ENCODE measurements at regions not wholly inside any gene's neighbourhood (a gene's known extent, or its start where the extent isn't known, plus 50 kb on each side); places are given as distances from the start of the nearest gene placed in this dataset.

GRCh38 chr16:85327731-85328675 is 215.7 kb upstream of the CIBAR2 start:
- Histone ChIP-seq H2AFZ (replicated peaks; ENCODE audit: low read length, poor library complexity) (no peak overlapping the region), H4K91ac (ENCODE audit: insufficient read depth, low read depth, low read length) (no peak overlapping the region), H2BK120ac (ENCODE audit: low read depth, low read length) (no peak overlapping the region), H3K4me3 (ENCODE audit: insufficient read depth, low read depth, low read length) (no peak overlapping the region), H3K56ac (ENCODE audit: extremely low read depth, insufficient read depth, low read length) (no peak overlapping the region), H3K23ac (ENCODE audit: low read depth, low read length) (no peak overlapping the region), H3K9me1 (ENCODE audit: insufficient read depth, low read length) (no peaks in the 10 kb centered on the region; the same call in 1 of the 2 replicates), H4K5ac (ENCODE audit: low read depth, low read length) (no peak overlapping the region), H3K4ac (ENCODE audit: low read depth, low read length) (no peak overlapping the region), H2BK5ac (ENCODE audit: low read depth, low read length, poor library complexity, severe bottlenecking) (no peak overlapping the region), H2AK9ac (replicated peaks; ENCODE audit: low read depth, low read length, poor library complexity) (peak overlapping the region; percentile 31), H4K8ac (ENCODE audit: low read depth in 2 of 2, low read length in 2 of 2) (no peak overlapping the region), H4K20me1 (ENCODE audit: insufficient read depth, low read length) (peaks cover 82% of the 10 kb centered on the region), H3K9ac (ENCODE audit: low read depth, low read length) (no peak overlapping the region), H3K36me3 (ENCODE audit: control insufficient read depth, insufficient read depth, low read length) (no peaks in the 10 kb centered on the region), H3K27me3 (ENCODE audit: control insufficient read depth, insufficient read depth, low read length) (no peaks in the 10 kb centered on the region), H2BK15ac (ENCODE audit: low read depth, low read length) (no peak overlapping the region), H3K27ac (ENCODE audit: insufficient read depth, low read length) (no peak overlapping the region), H3K14ac (replicated peaks; ENCODE audit: low read depth, low read length) (no peak overlapping the region), H3K79me1 (ENCODE audit: low read depth in 1 of 2, low read length in 2 of 2) (peaks cover 23 to 55% of the 10 kb centered on the region in 2 experiments), H3K4me1 (ENCODE audit: control insufficient read depth, insufficient read depth, low read length) (peaks cover 14% of the 10 kb centered on the region; the same call in 1 of the 2 replicates), H2BK20ac (ENCODE audit: low read depth, low read length) (no peak overlapping the region), H3K18ac (ENCODE audit: low read depth, low read length) (no peak overlapping the region), H3K9me3 (ENCODE audit: control insufficient read depth, insufficient read depth, low read length) (no peaks in the 10 kb centered on the region; the same call in 1 of the 2 replicates), H3K4me2 (ENCODE audit: low read depth, low read length) (no peak overlapping the region), H2AK5ac (ENCODE audit: low read depth, low read length) (no peak overlapping the region)
- CTCF ChIA-PET = no interaction called here
- ATAC-seq (ENCODE audit: low read depth) (no peak), DNase-seq (no peak)
- no TSS peak for BruUV-seq (replicated peaks)
- in situ Hi-C loops (cut with MboI; ENCODE audit: low sequenced_read_pairs) (no loop called here), intact Hi-C loops (cut with micrococcal nuclease) (no loop called here), dilution Hi-C loops (cut with HindIII; ENCODE audit: low sequenced_read_pairs, unreplicated experiment) (no loop called here)
- TF ChIP-seq RFX5 (IDR thresholded peaks at IDR 0.05; ENCODE audit: low read depth, low read length) (no peak), RCOR1 (IDR thresholded peaks at IDR 0.05; ENCODE audit: insufficient replicate concordance, low read length) (no peak), ELK1 (IDR thresholded peaks at IDR 0.05; ENCODE audit: borderline replicate concordance, low read depth, low read length) (no peak), FOS (IDR thresholded peaks at IDR 0.05; ENCODE audit: low read depth, low read length) (no peak)
- POLR2A ChIA-PET (ENCODE audit: unreplicated experiment) = no interaction called here
- 69% methylated on average over 10 of the region's 21 CpGs; no CpG with 5 or more reads in 1 of the 2 experiments for WGBS, 2 experiments (ENCODE audit: extremely low coverage in 2 of 2, insufficient read length in 1 of 2)

All from IMR-90 (cell line).